Right lobe of liver (tissue), 6 donors: ENCODE measurements at regions not wholly inside any gene's neighbourhood (a gene's known extent, or its start where the extent isn't known, plus 50 kb on each side); places are given as distances from the start of the nearest gene placed in this dataset.

Experiments
- ATAC-seq, 4 donors: fragments of 200-7000 bp; cut with Tn5 transposase; one replicate each; pipeline ENCODE4 v1.9.1; 2020; ENCODE audit warnings: mild to moderate bottlenecking in 4 of 4, moderate library complexity in 4 of 4
- DNase-seq, 3 donors: peaks; one replicate each; pipeline ENCODE4 v3.0.0-alpha.2; 2020
- H3K27ac ChIP-seq, 3 donors: fragments of 200-600 bp; one replicate each; pipeline ENCODE4 v1.8.0; 2022
- H3K27me3 ChIP-seq, 2 donors: fragments of 200-600 bp; one replicate each; pipeline ENCODE4 v1.8.0; 2022
- H3K36me3 ChIP-seq, 4 donors: fragments of 200-600 bp; sonication (generic) in 1 of 4; one replicate each; pipeline versions ENCODE4 v1.5.1 to v1.8.0; 2017 to 2022; ENCODE audit warnings: control low read depth in 1 of 4
- H3K4me1 ChIP-seq, 4 donors: fragments of 200-600 bp; sonication (generic) in 1 of 4; one replicate each; pipeline versions ENCODE4 v1.5.1 to v1.8.0; 2017 to 2022; ENCODE audit warnings: control low read depth in 1 of 4
- H3K4me3 ChIP-seq, 3 donors: fragments of 200-600 bp; one replicate each; pipeline ENCODE4 v1.8.0; 2022
- H3K9me3 ChIP-seq, 4 donors: fragments of 200-600 bp; sonication (generic) in 1 of 4; one replicate each; pipeline versions ENCODE4 v1.5.1 to v1.8.0; 2017 to 2022; ENCODE audit warnings: control low read depth in 1 of 4
- POLR2A ChIP-seq: fragments of 450-650 bp; IDR thresholded peaks from one replicate; pipeline ENCODE4 v1.6.1; 2017; ENCODE audit warnings: antibody characterized with exemption, mild to moderate bottlenecking
- WGBS: methylation state at CpG from one replicate; pipeline ENCODE4 v1.1.6; 2018; ENCODE audit warnings: low coverage, low lambda C conversion rate; ENCODE audit not compliant: insufficient coverage; ENCODE audit errors: missing lambda C conversion rate; 5-methylcytosine and 5-hydroxymethylcytosine counted together
- intact Hi-C, 2 donors: fragments of 100-400 bp; cut with DNase I; formaldehyde crosslinking; loops; one replicate each; pipeline versions ENCODE4 v1.11.2 to v1.14.1; 2022
- TF ChIP-seq, protein P1 (sequence below), 4 donors: fragments of 200-600 bp in 3 of 4; fragments of 450-650 bp in 1 of 4; IDR thresholded peaks; one replicate each; pipeline versions ENCODE4 v1.5.1 to v1.8.0; 2016 to 2022; ENCODE audit warnings: antibody characterized with exemption in 4 of 4, mild to moderate bottlenecking in 2 of 4
- donor health status: DM: no; HTN: yes; CAD: no.
- donor health status: DM: no; HTN: no; CAD: no.
- donor health status: DM: no; HTN: no; CAD: no.
- donor health status: DM: no; HTN: yes; CAD: no.
- donor health status: DM: no; HTN: yes; CAD: no.

DNA sequence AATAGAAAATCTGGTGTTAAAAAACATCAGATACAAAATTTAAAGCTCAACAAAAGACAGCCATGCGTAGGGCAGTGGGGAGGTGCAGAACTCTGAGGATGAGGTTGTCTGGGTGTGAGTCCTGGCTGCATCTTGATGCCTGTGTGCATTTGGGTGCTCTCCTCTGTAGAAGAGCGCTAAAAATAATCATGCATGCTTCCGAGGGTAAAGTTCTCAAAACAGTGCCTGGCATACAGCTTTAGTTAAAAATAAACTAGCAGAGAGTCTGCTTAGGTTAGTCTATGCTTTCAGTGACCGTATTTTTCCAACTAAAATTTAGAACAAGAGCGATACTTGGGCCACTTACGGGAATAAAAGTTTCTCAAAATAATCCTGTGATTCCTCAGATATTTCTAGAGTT lies 55.5 kb upstream of the SPATA31C2 start:
- 36% methylated on average over 6 of the region's 6 CpGs for WGBS
- Histone ChIP-seq H3K27me3 (no peaks in the 10 kb centered on the region), H3K9me3 (no peaks in the 10 kb centered on the region), H3K27ac (peak overlapping the region; percentile 19 to 66 (median 35)), H3K4me3 (peak overlapping the region in 1 of 3 donors; percentile 0), H3K36me3 (no peaks in the 10 kb centered on the region), H3K4me1 (peaks cover 0 to 15% (median 0%) of the 10 kb centered on the region in 4 donors)
- DNase-seq (peak in 1 of 3 donors; percentile 47), ATAC-seq (peak; percentile 93 to 96 (median 94))
- TF ChIP-seq POLR2A, result no peak
- TF ChIP-seq, protein P1, sequence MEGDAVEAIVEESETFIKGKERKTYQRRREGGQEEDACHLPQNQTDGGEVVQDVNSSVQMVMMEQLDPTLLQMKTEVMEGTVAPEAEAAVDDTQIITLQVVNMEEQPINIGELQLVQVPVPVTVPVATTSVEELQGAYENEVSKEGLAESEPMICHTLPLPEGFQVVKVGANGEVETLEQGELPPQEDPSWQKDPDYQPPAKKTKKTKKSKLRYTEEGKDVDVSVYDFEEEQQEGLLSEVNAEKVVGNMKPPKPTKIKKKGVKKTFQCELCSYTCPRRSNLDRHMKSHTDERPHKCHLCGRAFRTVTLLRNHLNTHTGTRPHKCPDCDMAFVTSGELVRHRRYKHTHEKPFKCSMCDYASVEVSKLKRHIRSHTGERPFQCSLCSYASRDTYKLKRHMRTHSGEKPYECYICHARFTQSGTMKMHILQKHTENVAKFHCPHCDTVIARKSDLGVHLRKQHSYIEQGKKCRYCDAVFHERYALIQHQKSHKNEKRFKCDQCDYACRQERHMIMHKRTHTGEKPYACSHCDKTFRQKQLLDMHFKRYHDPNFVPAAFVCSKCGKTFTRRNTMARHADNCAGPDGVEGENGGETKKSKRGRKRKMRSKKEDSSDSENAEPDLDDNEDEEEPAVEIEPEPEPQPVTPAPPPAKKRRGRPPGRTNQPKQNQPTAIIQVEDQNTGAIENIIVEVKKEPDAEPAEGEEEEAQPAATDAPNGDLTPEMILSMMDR (IDR thresholded peaks at IDR 0.05), result no peak
- intact Hi-C loops, result no loop called here

DNA sequence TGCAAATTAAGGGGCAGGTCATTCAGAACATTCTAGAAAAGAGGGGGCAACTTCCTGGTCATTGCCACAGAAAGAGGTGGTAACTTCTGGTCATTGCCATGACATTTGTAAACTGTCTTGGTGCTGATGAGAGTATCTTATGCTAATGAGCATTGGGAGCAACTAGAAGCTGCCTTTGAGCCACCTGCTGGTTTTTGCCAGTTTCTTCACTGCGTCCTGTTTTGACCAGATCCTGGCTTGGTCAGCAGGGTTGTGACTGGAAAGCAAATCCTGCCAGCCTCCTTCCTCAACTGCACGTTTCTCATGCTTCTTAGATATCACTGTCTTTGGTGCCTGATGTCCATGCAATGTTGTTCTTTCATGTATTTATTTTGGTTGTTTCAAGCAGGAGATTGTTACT lies 53.2 kb upstream of the SPATA31C2 start:
- H3K27me3 ChIP-seq, result no peaks in the 10 kb centered on the region
- no peak overlapping the region for H3K27ac ChIP-seq
- ATAC-seq (peak in 1 of 4 donors; percentile 18), DNase-seq (no peak)
- intact Hi-C loops, result no loop called here
- no peak overlapping the region for H3K4me3 ChIP-seq
- WGBS, result 51% methylated on average over 2 of the region's 2 CpGs
- TF ChIP-seq POLR2A, result no peak
- TF ChIP-seq, protein P1 (IDR thresholded peaks at IDR 0.05), result no peak
- H3K9me3 ChIP-seq, result no peaks in the 10 kb centered on the region
- no peaks in the 10 kb centered on the region for H3K36me3 ChIP-seq
- H3K4me1 ChIP-seq, result peaks cover 0 to 10% (median 0%) of the 10 kb centered on the region in 4 donors

DNA sequence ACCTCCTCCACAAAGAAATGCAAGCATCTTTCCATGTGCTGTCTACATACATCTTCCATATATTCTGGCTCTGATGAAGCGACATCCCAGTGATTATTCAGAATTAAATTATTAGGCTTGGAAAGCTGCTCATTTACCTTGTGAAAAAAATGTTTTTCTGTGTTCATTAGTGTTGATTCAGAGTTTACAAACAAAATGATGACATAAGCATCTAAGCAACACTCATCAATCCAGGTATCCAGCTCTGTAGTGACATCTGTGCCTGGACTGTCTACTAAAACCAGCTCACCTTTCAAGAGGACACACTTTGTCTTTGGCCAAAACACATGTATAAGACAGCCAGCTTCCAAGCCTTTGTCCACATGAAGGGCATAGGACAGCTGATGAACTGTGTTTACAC lies 51.1 kb upstream of the SPATA31C2 start:
- Histone ChIP-seq H3K27ac (no peak overlapping the region), H3K9me3 (no peaks in the 10 kb centered on the region), H3K4me3 (no peak overlapping the region), H3K4me1 (peaks cover 0 to 13% (median 0%) of the 10 kb centered on the region in 4 donors), H3K36me3 (no peaks in the 10 kb centered on the region), H3K27me3 (no peaks in the 10 kb centered on the region)
- TF ChIP-seq POLR2A, result no peak
- TF ChIP-seq, protein P1 (IDR thresholded peaks at IDR 0.05), result no peak
- DNase-seq, result no peak
- no peak for ATAC-seq
- intact Hi-C loops, result no loop called here
- WGBS, result 86% methylated on average over 1 of the region's 1 CpG
